Uterus (tissue), 3 donors: ENCODE measurements at regions not wholly inside any gene's neighbourhood (a gene's known extent, or its start where the extent isn't known, plus 50 kb on each side); places are given as distances from the start of the nearest gene placed in this dataset.

ENCODE experiments used
- DNase-seq, 2 donors: peaks; one replicate each; pipeline ENCODE4 v3.0.0-alpha.2; 2019 to 2020
- H3K27ac ChIP-seq, 2 donors: fragments of 200-600 bp; sonication (generic); 1 replicate in 1 of 2; 2 replicates in 1 of 2; pipeline ENCODE4 v1.5.1; 2016 to 2018
- H3K27me3 ChIP-seq, 2 donors: fragments of 200-600 bp; sonication (generic); one replicate each; pipeline ENCODE4 v1.5.1; 2018 to 2019; ENCODE audit warnings: control low read depth in 1 of 2
- H3K36me3 ChIP-seq, 2 donors: fragments of 200-600 bp; sonication (generic); one replicate each; pipeline ENCODE4 v1.5.1; 2019; ENCODE audit warnings: control low read depth in 1 of 2
- H3K4me1 ChIP-seq, 2 donors: fragments of 200-600 bp; sonication (generic); one replicate each; pipeline ENCODE4 v1.5.1; 2018 to 2019; ENCODE audit warnings: control low read depth in 1 of 2
- H3K4me3 ChIP-seq, 2 donors: fragments of 200-600 bp; sonication (generic); 1 replicate in 1 of 2; 2 replicates in 1 of 2; pipeline ENCODE4 v1.5.1; 2018 to 2019; ENCODE audit warnings: mild to moderate bottlenecking in 1 of 2
- H3K9me3 ChIP-seq, 2 donors: fragments of 200-600 bp; sonication (generic); one replicate each; pipeline ENCODE4 v1.5.1; 2019; ENCODE audit warnings: control low read depth in 1 of 2
- CTCF ChIP-seq, 4 experiments: fragments of 200-600 bp in 2 of 4; fragments of 450-650 bp in 2 of 4; sonication (generic) in 2 of 4; IDR thresholded peaks; one replicate each; pipeline ENCODE4 v1.5.1; 2016 to 2019; ENCODE audit warnings: antibody characterized with exemption in 4 of 4, mild to moderate bottlenecking in 2 of 4, moderate library complexity in 1 of 4
- POLR2A ChIP-seq, 2 donors: fragments of 450-650 bp; IDR thresholded peaks; one replicate each; pipeline ENCODE4 v1.6.1; 2016; ENCODE audit warnings: antibody characterized with exemption in 2 of 2, mild to moderate bottlenecking in 1 of 2, moderate library complexity in 1 of 2
- intact Hi-C: fragments of 100-400 bp; cut with DNase I; formaldehyde crosslinking; loops from one replicate; pipeline ENCODE4 v1.15.1; 2023; ENCODE audit warnings: low total_unique reads
- donor health status: DM: yes; HTN: yes; CAD: no.

GRCh38 chr21:31449921-31450535 lies 106.0 kb upstream of the TIAM1 start:
- intact Hi-C loops = no loop called here
- no peaks in the 10 kb centered on the region for H3K9me3 ChIP-seq
- TF ChIP-seq POLR2A (IDR thresholded peaks at IDR 0.05) = no peak
- TF ChIP-seq CTCF (IDR thresholded peaks at IDR 0.05) = no peak
- H3K27me3 ChIP-seq = no peaks in the 10 kb centered on the region
- no peaks in the 10 kb centered on the region for H3K4me1 ChIP-seq
- H3K4me3 ChIP-seq = no peak overlapping the region
- H3K36me3 ChIP-seq = no peaks in the 10 kb centered on the region
- no peak for DNase-seq
- no peak overlapping the region for H3K27ac ChIP-seq

GRCh38 chr21:31448496-31448895 lies 104.4 kb upstream of the TIAM1 start:
- intact Hi-C loops = no loop called here
- no peak for DNase-seq
- H3K9me3 ChIP-seq = no peaks in the 10 kb centered on the region
- H3K4me1 ChIP-seq = no peaks in the 10 kb centered on the region
- H3K4me3 ChIP-seq = no peak overlapping the region
- TF ChIP-seq CTCF (IDR thresholded peaks at IDR 0.05) = no peak
- TF ChIP-seq POLR2A (IDR thresholded peaks at IDR 0.05) = no peak
- no peak overlapping the region for H3K27ac ChIP-seq
- no peaks in the 10 kb centered on the region for H3K36me3 ChIP-seq
- H3K27me3 ChIP-seq = no peaks in the 10 kb centered on the region

- Histone ChIP-seq H3K36me3 (no peaks in the 10 kb centered on the region), H3K27me3 (no peaks in the 10 kb centered on the region), H3K4me3 (no peak overlapping the region), H3K9me3 (no peaks in the 10 kb centered on the region), H3K27ac (no peak overlapping the region), H3K4me1 (no peaks in the 10 kb centered on the region)
- intact Hi-C loops = no loop called here
- peak in 1 of 2 donors; percentile 29 for DNase-seq
- no peak for TF ChIP-seq CTCF (IDR thresholded peaks at IDR 0.05)
- no peak for TF ChIP-seq POLR2A (IDR thresholded peaks at IDR 0.05)
Measured at GRCh38 chr21:31447505-31447904, 103.4 kb upstream of the TIAM1 start.

- no peak for DNase-seq
- H3K9me3 ChIP-seq = no peaks in the 10 kb centered on the region
- no peaks in the 10 kb centered on the region for H3K27me3 ChIP-seq
- H3K27ac ChIP-seq = no peak overlapping the region
- no peak overlapping the region for H3K4me3 ChIP-seq
- no peaks in the 10 kb centered on the region for H3K4me1 ChIP-seq
- no peaks in the 10 kb centered on the region for H3K36me3 ChIP-seq
- intact Hi-C loops = no loop called here
- no peak for TF ChIP-seq POLR2A (IDR thresholded peaks at IDR 0.05)
- no peak for TF ChIP-seq CTCF (IDR thresholded peaks at IDR 0.05)
Measured at GRCh38 chr21:31446226-31446855, 102.3 kb upstream of the TIAM1 start.

- no peak for DNase-seq
- Histone ChIP-seq H3K4me1 (no peaks in the 10 kb centered on the region), H3K36me3 (no peaks in the 10 kb centered on the region), H3K27ac (no peak overlapping the region), H3K9me3 (no peaks in the 10 kb centered on the region), H3K4me3 (no peak overlapping the region), H3K27me3 (no peaks in the 10 kb centered on the region)
- intact Hi-C loops = no loop called here
- TF ChIP-seq CTCF (IDR thresholded peaks at IDR 0.05) = no peak
- TF ChIP-seq POLR2A (IDR thresholded peaks at IDR 0.05) = no peak
Measured at GRCh38 chr21:31445137-31445536, 101.1 kb upstream of the TIAM1 start.
